Endothelial cell of hepatic sinusoid (primary cell): ENCODE measurements at regions not wholly inside any gene's neighbourhood (a gene's known extent, or its start where the extent isn't known, plus 50 kb on each side); places are given as distances from the start of the nearest gene placed in this dataset.

Source experiments
- in situ Hi-C: cut with HindIII; loops from 2 replicates; pipeline ENCODE4 v1.10.0; 2017; ENCODE audit warnings: low sequenced_read_pairs

DNA sequence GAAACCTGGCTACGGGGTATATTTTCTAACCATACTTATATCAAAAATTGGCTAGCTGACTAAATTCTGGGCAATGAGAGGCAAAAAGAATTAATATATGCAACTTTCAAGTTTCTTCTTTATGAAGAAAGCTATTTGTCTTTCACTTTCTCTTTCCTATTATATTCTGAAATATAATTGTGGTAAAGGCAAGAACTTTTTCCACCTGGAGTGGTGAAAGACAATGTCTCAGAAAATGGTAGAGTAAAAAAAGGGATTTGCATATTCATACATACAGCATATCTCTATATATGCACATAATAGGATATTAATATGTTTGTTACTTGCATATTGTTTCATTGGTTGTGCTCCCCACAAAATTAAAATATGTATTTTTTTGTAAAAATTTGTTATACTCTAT, 793.8 kb downstream of the PLA2G4A start:
- in situ Hi-C loops: no loop called here

DNA sequence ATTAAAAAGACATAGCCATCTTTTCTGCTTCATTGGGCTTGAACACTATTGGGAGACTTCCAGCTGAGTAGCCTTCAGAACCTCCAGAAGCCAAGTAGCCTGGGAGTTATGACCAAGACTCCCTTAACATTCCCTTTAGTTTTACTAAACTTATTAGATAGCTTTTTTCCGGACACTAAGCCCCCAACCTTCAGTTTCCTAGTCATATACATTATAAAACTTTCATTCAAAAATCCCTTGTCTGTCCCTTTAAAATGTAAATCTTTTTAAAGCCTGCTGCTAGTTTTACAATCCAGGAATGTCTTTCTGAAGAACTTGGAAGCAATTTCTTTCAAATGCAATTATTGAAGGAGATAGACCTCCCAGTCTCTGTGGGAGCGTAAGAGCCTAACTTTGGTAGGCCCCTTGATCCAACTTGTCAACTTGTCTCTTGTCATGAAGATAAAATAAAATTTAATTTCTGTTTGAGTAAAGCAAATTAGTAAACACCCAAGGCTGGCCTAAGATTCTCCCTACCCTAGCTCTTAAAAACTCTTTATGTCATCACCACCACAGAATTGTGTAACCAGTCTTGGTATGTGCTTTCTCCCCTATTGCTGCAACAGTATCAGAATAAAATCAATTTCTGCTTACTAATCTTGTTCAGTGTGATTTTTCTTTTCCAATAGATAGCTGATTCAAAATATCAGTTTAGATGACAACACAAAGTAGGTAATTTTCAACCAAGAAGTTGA, 796.2 kb downstream of the PLA2G4A start:
- in situ Hi-C loops: no loop called here

DNA sequence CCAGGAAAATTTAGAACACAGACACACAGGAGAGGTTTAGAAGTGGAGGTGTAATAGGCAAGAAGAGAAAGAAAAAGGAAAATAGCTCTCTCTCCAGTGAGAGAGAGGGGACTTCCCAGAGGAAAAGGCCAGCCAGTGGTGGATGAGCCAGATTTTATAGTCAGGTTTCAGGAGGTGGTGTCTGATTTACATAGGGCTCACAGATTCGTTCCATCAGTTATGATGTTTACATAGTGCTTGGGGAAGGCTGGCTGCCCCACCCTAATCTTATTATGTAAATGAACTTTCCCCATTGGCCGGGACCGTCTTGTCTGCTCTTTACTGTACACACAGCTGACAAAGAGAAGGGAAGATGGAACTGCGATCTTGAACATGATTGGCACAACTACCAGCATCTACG, 797.3 kb downstream of the PLA2G4A start:
- in situ Hi-C loops: no loop called here

DNA sequence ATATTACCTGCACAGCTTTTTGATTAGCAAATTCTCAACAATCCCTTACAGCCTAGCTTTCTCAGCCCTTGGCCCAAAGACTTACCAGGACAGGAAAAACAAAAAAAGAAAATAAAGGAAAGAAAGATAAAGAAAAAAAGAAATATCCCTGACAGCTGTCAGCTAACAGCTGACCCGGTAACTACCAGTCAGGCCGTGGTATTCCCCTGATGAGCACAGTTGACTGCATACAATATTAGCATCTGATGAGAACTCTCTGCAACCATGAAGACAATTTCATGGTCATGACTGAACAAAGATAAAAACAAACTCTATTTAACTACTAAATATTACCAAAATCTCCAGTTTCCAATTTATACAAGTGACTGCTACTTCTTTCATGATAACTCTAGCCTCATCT, 798.8 kb downstream of the PLA2G4A start:
- in situ Hi-C loops: no loop called here

DNA sequence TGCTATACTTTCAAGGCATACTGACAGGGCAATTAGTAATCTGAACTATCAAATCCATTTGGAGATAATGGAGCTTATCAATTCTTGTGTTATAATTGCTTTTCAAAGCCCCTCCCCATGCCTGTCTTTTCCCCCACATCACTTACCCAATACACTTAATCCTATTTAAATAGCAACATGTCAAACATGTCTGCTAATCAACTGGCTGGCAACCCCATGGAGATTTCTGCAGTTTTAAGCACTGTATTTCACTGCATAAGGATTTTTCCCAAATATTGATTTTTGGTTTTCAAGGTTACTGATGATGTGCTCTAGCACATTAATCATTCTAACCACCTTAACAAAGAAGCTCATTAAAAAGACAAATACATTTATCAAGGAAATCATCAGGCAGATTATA, 800.3 kb downstream of the PLA2G4A start:
- in situ Hi-C loops: no loop called here

DNA sequence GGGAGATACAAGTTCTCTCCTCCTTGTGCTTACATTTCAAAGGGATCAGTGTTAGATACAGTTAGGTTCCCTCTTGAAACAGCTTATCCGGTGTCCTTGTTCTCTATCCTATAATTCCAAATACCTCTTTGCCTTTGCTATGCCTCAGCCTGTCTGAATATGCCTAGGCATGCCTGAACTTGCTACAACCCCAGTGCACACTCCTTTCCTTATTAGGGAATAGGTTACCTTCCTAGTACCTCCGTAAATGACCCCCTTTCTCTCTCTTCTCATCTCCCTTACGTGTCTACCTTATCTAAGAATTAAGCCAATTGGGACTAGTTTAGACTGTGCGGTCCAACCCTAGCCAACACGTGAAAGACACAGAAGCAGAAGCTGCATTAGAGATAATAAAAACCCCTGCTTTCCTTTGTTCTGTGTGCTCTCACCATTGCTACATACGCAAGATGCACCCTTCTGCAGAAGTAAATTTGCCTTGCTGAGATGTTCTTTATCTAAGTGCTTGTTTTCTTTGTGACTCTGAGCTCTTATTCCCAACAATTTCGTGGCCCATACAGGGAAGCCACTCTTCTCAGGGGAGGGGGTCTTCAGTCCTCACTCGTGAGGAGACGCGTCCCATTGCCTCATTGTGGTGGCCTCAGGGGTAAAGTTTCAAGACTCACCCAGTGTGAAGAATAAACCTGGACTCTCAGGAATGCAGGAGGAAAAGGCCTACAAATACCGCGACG, 802.1 kb downstream of the PLA2G4A start:
- in situ Hi-C loops: no loop called here

DNA sequence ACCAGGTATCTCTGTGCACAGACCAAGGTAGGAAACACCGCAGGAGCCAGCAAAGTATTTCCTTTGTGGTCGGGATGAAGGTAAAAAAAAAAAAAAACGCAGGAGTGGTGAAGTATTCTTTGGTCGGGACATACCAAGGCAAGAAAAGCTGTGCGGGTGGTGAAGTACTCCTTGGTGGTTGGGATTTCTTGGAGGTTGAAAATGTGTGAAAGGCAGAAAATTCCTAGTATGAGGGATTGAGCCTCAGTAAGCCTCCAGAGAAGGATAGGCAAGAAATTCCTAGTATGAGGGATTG, 802.6 kb downstream of the PLA2G4A start:
- in situ Hi-C loops: no loop called here

DNA sequence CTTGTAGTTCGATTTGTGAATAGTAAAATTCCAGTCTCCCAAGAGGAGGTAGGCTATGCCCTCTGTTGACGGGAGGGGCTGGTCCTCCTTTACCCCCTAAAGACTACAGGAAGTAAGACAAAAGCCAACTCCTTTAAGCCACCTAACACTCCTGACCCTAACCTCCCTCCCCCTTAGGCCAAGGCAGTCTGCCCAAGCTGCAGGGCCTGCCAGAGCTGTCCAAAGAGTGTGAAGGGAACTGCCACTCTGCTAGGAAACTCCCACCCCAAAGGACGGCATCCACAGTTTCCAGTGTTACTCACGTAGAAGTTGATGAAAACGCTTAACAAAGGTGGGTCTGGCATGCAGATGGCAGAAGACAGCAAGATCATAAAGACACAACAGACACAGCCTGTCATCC, 803.2 kb downstream of the PLA2G4A start:
- in situ Hi-C loops: no loop called here

DNA sequence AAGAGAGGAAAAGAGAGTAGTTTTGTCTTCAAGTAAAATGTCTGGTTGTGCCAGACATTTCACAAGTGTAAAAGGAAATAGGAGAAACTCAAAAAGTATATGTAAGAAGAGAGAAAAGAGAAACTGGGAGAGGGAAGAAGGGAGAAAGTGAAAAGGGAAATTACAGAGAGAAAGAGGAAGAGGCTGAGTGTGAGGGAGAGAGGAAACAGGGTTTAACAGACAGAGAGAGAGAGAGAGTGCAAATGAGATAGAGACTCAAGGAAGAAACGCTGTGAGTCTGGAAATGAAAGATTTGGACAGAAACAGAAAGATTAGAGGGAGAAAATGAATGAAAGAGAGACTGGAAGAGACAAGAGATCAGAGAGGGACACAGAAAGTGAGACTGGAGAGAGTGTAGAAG, 806.2 kb downstream of the PLA2G4A start:
- in situ Hi-C loops: no loop called here

DNA sequence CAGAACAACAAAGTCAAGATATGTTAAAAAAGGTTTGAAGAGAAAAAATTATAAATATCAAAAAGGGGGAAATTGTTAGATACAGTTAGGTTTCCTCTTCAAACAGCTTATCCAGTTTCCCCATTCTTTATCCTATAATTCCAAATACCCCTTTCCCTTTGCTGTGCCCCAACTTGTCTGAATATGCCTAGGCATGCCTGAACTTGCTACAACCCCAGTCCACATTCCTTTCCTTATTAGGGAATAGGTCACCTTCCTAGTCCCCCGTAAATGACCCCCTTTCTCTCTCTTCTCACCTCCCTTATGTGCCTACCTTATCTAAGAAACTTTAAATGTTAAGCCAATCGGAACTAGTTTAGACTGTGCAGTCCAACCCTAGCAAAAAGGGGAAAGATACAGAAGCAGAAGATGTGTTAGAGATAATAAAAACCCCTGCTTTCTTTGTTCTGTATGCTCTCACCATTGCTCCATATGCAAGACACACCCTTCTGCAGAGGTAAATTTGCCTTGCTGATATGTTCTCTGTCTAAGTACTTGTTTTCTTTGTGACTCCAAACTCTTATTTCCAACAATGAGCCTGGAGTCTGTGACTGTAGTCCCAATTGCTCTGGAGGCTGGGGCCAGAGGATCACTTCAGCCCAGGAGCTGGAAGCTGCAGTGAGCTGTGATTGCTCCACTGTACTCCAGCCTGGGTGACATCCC, 810.1 kb downstream of the PLA2G4A start:
- in situ Hi-C loops: no loop called here

DNA sequence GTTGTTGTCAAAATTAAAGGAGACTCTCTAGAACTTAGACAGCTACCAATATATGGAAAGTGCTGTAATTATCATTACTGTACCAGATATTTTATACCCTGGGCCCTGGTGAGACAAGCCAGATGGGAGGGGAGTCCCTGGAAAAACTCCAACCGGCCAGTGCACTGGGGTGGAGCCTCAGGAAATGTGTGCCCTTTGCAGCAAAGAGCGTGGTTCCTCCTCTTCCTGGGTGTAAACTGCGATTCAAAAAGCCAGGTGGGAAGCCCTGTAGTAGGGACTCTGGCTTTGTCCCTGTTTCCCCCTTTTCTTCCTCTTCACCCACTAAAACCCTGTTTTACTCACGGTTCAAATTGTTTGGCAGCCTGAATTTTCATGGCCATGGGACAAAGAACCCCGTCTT, 812.3 kb downstream of the PLA2G4A start:
- in situ Hi-C loops: no loop called here

DNA sequence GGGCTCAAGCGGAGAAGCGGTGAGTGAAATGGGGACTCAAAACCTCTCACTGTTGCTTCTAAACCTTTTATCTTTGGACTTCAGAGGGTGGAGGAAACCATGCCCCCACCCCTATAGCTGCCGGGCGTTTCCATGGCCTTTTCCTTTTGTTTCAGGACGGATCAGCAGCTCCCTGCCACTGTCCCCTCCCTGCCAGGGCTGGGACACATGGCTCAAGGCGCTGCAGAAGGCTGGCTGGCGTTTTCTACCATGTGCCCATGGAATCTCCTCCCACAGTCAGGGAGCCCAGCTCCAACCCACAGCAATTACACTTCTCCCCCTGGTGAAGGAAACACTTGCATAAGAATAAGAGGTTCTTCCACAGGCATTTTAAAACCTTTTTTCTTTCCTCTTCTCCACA, 812.7 kb downstream of the PLA2G4A start:
- in situ Hi-C loops: no loop called here

DNA sequence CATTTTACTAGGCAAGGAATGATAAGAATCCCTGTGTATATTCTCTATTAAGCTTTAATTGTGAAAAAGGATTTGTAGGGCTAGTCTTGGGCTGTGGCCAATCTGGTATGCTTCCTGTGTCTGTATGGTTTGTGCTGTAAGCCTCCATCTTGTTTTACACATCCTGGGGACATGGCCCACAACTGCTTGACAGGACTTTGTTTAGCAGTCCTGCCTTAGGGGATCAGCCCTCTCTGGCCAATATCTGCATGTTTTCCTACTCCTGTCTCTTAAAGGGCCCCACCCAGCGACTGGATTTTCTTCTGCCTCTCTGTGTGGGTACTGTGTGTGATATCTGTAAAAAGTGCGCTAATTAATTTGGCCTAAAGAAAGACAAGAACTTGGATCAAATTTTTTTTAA, 813.2 kb downstream of the PLA2G4A start:
- in situ Hi-C loops: no loop called here

DNA sequence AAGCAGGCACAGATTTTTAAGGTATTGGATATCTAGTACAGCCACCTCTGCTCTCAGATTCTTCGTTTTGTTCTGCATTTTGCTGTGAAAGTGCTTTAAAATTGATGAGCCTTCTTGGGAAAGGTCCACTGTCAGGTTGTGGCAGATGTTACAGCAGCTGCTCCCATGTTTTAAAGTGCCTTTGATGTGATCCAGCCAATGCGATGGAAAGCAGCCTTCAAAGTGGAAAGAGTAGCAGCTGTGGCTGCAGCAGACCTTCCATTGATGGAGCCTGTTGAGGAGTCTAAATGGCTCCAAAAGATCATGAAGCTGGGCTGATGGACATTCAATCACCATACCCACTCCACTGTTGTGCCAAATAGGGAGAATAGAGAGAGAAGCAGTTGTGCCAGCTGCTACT, 816.9 kb downstream of the PLA2G4A start:
- in situ Hi-C loops: no loop called here

DNA sequence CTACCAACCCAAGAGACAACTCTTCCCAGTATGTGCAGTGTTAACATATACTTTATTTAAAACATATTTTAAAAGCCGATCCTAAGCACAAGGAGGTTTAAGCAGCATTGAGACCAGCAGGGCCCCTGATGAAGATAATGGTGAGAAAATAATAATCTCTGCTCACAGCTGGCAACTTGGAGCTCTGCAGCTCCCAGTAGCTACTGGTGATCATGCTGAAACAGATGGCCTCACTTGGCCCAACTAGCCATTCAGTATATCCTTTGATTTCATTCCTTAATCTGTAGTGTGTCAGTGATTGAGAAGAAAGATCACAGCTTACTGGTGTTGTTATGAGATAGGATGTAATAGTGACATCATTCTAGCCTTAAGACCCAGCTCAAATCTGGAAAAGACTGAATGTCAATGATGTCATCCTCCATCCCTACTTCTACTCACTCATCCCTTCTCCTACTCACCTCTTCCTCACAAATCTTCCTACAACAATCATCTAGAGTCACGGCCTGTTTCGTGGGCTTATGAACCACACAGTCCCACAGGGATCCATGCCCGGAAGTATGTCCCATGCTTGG, 817.9 kb downstream of the PLA2G4A start:
- in situ Hi-C loops: no loop called here

DNA sequence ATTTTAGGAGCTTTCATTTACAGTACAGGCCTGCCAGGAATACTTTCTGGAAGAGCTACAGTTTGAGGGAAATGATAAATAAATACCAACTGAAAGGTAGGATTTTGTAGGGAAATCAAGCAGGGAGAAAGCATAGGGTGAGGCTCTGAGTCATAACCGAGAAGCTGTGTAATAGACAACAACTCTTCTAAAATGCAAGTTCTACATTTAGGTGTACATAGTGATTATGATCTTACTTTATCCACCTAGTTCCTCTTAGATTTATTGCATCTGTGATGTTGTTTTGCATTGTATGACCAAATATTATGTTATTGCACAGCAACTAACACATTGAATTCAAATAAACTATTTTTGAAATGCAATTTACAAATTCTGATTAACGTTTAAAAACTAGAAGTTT, 819.3 kb downstream of the PLA2G4A start:
- in situ Hi-C loops: no loop called here

DNA sequence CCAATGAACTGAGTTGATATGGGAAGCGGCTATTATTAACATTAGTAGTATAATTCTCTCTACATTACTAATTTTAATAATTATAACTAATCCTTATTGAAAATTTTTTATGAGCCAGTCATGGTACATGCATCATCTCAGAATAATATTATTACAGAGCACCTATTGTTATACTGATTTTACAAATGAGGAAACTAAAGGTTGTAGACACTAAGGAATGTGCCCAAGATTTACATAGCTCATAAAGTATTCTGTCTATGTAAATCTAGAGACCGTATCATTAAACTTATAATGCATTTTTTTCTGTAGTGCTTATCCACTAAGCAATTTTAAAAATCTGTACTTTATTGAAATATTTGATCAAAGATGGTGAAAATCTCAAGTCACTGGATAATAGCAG, 825.9 kb downstream of the PLA2G4A start:
- in situ Hi-C loops: no loop called here

DNA sequence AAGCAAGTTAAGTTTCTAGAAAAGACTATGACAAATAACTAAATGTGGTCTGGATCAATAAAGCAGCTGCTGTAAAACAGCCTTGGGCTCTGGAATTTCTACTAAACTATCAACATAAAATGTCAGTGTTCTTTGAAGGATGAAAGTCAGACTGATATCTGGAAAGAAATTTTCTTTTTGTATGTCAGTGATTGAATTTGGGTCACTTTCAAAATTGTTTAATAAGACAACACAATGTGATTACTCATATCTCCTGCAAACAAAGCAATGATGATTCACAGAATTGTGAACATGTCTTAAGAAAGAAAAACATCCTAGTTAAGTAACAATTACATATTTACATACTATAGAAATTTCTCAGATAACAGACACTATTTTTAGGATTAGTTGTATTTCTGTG, 826.4 kb downstream of the PLA2G4A start:
- in situ Hi-C loops: no loop called here

DNA sequence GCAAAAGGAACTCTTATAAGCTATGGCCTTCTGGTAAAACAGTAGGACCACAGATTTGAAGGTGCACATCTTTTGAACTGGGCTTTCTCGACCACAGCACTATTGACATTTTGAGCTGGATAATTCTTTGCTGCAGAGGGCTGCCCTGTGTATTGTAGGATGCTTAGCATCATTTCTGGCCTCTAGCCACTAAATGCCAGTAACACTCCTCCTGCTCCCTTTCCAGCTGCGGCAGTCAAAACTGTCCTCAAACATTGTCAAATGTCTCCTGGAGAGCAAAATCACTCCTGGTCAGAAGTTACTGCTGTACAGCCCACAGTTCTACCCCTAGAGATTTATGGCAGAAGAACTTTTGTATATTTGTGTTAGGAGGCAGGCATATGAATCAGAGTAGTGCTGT, 836.7 kb downstream of the PLA2G4A start:
- in situ Hi-C loops: no loop called here

DNA sequence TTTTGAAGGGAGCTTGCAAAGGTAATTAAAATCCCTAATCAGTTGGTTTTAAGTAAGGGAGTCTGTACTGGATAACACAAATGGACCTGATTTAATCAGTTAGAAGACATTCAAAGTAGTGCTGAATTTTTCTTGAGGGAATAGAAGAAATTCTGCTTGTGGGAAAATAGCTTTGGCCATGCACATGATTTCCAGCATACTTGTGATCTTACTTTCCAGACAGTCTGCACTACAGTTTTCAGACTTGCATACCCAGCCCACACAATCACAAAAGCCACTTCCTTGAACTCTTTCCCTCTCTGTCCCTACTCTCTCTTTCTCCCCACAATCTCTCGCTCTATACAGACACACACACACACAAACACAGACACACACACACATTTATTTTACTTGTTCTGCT, 852.1 kb downstream of the PLA2G4A start:
- in situ Hi-C loops: no loop called here

DNA sequence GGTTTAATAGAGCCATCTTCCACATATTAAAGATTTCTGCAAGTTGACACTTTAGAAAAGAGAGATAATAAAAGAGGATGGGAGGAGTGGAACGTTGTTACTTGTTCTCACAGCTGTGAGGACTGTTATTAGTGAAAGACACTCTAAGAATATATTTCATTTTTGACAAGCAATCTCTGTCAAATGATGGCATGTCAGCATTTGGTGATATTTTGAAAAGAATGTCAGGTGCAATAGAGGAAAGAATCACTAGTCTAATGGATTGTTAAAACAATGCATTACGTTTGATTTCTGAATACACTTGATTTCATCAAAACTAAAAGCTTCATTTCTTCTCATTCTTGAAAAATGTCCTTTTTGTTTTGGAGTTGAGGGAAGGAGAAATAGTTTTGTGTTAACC, 853.4 kb downstream of the PLA2G4A start:
- in situ Hi-C loops: no loop called here

DNA sequence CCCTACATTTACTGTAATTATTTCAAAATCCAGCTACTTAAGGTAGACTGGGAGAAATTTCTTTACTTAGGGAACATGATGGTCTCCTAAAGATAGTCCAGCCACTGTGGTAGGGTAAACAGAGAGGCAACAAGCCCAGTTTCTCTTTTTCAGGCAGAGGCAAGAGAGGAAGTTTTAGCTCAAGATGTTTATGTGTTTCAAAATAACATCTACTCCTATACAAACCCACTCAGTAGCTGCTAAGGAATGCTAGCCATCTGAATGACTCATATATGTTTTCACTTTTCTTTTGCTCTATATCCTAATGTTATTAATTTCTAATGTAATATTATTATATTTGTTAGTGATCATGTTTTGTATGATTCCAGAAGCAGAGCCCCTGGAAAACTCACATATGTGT, 856.6 kb downstream of the PLA2G4A start:
- in situ Hi-C loops: no loop called here
